Epithelial cell of proximal tubule (primary cell): ENCODE measurements at regions not wholly inside any gene's neighbourhood (a gene's known extent, or its start where the extent isn't known, plus 50 kb on each side); places are given as distances from the start of the nearest gene placed in this dataset.

ENCODE experiments used
- DNase-seq: peaks from one replicate; pipeline ENCODE4 v3.0.0-alpha.2; 2011; ENCODE audit warnings: low read depth
- H3K4me3 ChIP-seq: 2 replicates; pipeline ENCODE4 v1.5.1; 2011; ENCODE audit warnings: low read depth, mild to moderate bottlenecking, low read length
- TF ChIP-seq, protein P1 (sequence below): conservative IDR thresholded peaks from 2 replicates; pipeline ENCODE4 v1.5.1; 2012; ENCODE audit warnings: low read depth, mild to moderate bottlenecking, low read length

DNA sequence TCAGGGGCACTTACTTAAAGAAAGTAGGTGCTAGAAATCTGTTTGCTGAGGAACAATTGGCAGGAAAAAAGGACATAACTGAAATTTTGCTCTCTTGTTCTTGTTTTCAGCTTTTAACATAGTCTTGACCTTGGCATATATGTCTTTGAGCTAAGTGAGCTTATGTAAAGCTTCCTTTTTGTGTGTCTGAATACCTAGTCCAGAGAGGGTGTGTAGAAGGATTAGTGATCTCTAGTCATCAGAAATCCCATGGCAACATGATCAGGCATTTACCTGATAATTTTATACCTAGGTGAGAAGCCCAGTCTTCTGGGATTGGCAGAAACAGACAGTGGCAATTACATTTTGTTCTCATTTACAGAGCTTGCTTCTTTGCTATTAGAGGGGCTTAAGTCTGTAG lies 166.1 kb downstream of the SNAPC1 start:
- peak overlapping the region; percentile 44 for H3K4me3 ChIP-seq
- DNase-seq = no peak
- TF ChIP-seq, protein P1, sequence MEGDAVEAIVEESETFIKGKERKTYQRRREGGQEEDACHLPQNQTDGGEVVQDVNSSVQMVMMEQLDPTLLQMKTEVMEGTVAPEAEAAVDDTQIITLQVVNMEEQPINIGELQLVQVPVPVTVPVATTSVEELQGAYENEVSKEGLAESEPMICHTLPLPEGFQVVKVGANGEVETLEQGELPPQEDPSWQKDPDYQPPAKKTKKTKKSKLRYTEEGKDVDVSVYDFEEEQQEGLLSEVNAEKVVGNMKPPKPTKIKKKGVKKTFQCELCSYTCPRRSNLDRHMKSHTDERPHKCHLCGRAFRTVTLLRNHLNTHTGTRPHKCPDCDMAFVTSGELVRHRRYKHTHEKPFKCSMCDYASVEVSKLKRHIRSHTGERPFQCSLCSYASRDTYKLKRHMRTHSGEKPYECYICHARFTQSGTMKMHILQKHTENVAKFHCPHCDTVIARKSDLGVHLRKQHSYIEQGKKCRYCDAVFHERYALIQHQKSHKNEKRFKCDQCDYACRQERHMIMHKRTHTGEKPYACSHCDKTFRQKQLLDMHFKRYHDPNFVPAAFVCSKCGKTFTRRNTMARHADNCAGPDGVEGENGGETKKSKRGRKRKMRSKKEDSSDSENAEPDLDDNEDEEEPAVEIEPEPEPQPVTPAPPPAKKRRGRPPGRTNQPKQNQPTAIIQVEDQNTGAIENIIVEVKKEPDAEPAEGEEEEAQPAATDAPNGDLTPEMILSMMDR = no peak

DNA sequence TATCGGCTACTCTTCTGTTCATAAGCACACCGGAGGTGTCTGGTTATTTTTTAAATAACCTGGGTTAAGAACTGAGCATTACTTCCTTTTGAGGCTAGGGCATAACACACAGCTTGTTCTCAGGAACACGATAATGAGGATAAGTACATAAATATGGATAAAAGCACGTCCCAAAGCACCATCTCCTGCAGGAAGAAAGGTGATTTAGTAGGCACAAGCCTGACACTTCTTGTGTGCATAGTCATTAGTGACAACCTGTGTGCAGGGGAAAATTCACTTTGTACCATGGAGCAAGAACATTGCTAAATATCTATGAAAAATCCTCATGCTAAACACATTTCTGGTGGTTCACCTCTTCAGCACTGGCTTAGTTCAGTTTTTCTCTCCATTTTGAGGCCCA lies 166.5 kb downstream of the SNAPC1 start:
- DNase-seq = no peak
- TF ChIP-seq, protein P1 = no peak
- H3K4me3 ChIP-seq = peak overlapping the region; percentile 44

DNA sequence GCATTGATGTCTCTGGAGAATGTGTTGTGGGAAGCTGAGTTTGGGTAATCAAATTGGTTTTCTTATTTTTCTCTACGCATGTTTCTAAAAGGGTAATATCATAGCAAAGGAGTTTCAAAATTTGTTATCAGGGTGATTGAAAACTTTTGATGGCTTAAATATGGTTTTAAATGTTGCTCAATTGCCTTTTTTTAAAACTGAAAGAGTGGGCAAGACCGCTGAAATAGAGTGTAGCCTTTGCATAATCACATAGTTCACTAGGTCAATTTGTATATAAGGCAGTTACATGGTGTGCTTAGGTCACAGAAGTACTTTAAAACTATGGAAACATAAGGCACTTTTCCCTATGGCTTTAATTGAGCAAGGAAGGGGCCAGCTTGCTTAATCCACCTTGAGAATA lies 167.4 kb downstream of the SNAPC1 start:
- TF ChIP-seq, protein P1 = no peak
- DNase-seq = no peak
- H3K4me3 ChIP-seq = no peak overlapping the region

DNA sequence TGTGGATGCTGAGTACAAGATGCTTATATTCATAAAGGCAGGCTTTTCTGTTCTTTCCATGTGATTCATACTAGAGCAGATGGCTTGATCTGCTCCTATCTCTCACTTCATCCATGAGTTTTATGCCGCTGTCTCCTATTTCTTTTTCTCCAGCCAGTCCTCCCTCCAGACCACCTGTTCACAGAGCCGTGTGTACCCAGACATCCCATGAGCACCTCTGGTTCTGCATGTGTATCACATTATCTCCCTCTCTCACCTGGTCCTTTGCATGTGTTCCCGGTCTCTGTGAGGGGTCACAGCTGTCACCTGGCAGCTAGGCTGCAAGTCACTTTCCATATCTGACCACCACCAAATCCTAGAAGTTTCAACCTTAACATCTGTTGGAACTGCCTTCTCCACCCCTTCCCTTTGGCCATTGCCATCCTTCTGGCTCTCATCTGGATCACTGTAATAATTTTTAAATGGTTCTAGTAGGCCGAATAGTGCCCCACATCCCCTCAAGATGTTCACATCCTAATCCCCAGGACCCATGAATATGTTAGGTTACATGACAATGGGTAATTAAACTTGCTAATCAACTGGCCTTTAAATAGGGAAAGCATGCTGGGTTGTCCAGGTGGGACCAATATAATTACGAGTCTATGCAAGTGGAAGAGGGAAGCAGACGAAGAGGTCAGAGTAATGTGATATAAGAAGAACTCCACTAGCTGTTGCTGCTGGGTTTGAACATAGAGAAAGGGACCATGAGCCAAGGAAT lies 168.1 kb downstream of the SNAPC1 start:
- TF ChIP-seq, protein P1 = no peak
- H3K4me3 ChIP-seq = no peak overlapping the region
- no peak for DNase-seq

DNA sequence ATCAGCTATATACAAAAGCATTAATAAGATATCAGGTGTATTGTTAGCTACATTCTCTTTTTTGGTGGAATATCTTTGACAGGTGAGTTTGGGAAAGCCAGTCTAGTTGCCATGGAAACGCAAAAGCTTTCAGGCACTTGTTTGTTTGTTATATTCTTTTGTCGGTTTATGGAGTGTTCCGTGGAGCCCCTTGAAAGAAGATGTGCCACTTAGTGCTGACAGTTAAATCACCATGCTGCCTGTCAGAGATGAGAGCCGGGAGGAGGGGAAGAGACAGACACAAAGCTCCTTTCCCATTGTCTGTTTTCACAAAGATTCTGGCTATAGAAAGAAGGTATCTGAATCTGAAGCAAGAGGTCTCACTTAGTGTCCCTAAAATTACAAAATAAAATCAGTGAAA lies 170.8 kb downstream of the SNAPC1 start:
- DNase-seq = no peak
- TF ChIP-seq, protein P1 = no peak
- no peak overlapping the region for H3K4me3 ChIP-seq

DNA sequence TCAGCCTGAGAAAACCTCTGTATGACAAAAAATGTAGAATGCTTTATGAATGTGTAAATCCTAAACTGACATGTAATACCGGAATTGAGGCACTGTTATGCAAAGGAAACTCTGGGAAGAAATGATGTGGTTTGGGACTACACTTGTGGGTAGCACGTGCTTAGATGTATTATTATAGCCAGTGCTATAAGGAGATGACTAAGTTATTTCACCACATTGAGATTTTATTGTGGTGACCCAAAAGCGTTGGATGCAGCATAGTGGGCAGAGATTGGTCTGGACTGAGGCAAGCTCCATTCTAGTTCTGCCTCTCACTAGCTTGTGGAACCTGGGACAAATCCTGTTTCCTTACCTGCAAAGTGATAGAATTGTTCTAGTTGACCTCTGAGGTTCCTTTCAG lies 172.2 kb downstream of the SNAPC1 start:
- TF ChIP-seq, protein P1 = no peak
- no peak overlapping the region for H3K4me3 ChIP-seq
- DNase-seq = no peak

DNA sequence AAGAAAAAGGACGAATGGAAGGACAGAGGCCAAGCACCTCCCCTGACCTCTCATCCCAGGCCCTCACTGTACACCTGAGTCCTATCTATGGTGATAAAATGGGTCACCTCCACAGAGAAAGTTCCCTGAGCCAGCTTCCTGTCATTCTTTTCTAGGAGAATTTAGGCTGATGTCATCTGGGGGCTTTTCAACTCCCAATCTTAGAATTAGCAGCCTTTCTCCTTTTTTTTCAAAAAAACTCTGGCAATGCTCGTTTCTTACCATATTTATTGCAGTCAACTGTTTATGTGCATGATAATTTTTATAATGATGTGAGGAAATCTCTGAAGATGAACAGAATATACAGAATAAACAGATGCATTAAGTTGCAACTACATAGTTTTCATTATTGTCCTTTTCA lies 177.6 kb downstream of the SNAPC1 start:
- DNase-seq = no peak
- TF ChIP-seq, protein P1 = no peak
- no peak overlapping the region for H3K4me3 ChIP-seq
